ENCODE measurements at regions not wholly inside any gene's neighbourhood (a gene's known extent, or its start where the extent isn't known, plus 50 kb on each side); places are given as distances from the start of the nearest gene placed in this dataset.

DNA sequence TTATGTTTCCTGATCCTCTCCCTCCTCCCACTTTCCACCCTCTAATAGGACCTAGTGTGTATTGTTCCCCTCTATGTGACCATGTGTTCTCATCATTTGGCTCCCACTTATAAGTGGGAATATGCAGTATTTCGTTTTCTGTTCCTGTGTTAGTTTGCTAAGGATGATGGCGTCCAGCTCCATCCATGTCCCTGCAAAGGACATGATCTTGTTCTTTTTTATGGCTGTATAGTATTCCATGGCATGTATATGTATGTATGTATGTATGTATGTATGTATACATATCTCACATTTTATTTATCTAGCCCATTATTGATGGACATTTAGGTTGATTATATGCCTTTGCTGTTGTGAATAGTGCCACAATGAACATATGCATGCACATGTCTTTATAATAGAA is 188.7 kb downstream of the RFPL4B start:
- TF ChIP-seq, protein P1, sequence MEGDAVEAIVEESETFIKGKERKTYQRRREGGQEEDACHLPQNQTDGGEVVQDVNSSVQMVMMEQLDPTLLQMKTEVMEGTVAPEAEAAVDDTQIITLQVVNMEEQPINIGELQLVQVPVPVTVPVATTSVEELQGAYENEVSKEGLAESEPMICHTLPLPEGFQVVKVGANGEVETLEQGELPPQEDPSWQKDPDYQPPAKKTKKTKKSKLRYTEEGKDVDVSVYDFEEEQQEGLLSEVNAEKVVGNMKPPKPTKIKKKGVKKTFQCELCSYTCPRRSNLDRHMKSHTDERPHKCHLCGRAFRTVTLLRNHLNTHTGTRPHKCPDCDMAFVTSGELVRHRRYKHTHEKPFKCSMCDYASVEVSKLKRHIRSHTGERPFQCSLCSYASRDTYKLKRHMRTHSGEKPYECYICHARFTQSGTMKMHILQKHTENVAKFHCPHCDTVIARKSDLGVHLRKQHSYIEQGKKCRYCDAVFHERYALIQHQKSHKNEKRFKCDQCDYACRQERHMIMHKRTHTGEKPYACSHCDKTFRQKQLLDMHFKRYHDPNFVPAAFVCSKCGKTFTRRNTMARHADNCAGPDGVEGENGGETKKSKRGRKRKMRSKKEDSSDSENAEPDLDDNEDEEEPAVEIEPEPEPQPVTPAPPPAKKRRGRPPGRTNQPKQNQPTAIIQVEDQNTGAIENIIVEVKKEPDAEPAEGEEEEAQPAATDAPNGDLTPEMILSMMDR (IDR thresholded peaks at IDR 0.05) = no peak
- TF ChIP-seq POLR2AphosphoS5 (IDR thresholded peaks at IDR 0.05) = no peak
